RWPE2 (cell line): ENCODE measurements at regions not wholly inside any gene's neighbourhood (a gene's known extent, or its start where the extent isn't known, plus 50 kb on each side); places are given as distances from the start of the nearest gene placed in this dataset.

Experiments
- ATAC-seq: fragments of 200-7000 bp; cut with Tn5 transposase; 3 replicates; pipeline ENCODE4 v1.9.1; 2021; ENCODE audit warnings: low read depth
- DNase-seq: peaks from one replicate; pipeline ENCODE4 v3.0.0-alpha.2; 2020; ENCODE audit warnings: low spot score
- H3K27ac ChIP-seq: fragments of 450-650 bp; 2 replicates; pipeline ENCODE4 v1.5.1; 2017; ENCODE audit warnings: mild to moderate bottlenecking; ENCODE audit not compliant: poor library complexity, severe bottlenecking
- H3K27me3 ChIP-seq: fragments of 250-450 bp; sonication (Bioruptor Pico); 2 replicates; pipeline ENCODE4 v1.5.1; 2021; ENCODE audit warnings: mild to moderate bottlenecking, moderate library complexity; ENCODE audit not compliant: insufficient read depth, poor library complexity, severe bottlenecking
- H3K36me3 ChIP-seq: fragments of 250-450 bp; sonication (Bioruptor Pico); 2 replicates; pipeline ENCODE4 v1.5.1; 2020; ENCODE audit warnings: low read depth, mild to moderate bottlenecking, moderate library complexity
- H3K4me1 ChIP-seq: fragments of 250-450 bp; sonication (Bioruptor Pico); 2 replicates; pipeline ENCODE4 v1.5.1; 2021; ENCODE audit warnings: mild to moderate bottlenecking, moderate library complexity; ENCODE audit not compliant: insufficient read depth, poor library complexity, severe bottlenecking
- H3K4me3 ChIP-seq: fragments of 250-450 bp; sonication (Bioruptor Pico); 2 replicates; pipeline ENCODE4 v1.5.1; 2021; ENCODE audit warnings: mild to moderate bottlenecking, moderate library complexity; ENCODE audit not compliant: severe bottlenecking
- H3K9me3 ChIP-seq: fragments of 250-450 bp; sonication (Bioruptor Pico); 2 replicates; pipeline ENCODE4 v1.5.1; 2021; ENCODE audit warnings: mild to moderate bottlenecking, moderate library complexity; ENCODE audit not compliant: severe bottlenecking
- TF ChIP-seq, protein P1 (sequence below): fragments of 450-650 bp; IDR thresholded peaks from one replicate; pipeline ENCODE4 v1.5.1; 2017; ENCODE audit warnings: mild to moderate bottlenecking, moderate library complexity; ENCODE audit not compliant: poor library complexity, severe bottlenecking

GRCh38 chr12:118746176-118746575 is 235.2 kb upstream of the SRRM4 start:
- Histone ChIP-seq H3K27me3 (no peaks in the 10 kb centered on the region), H3K9me3 (no peaks in the 10 kb centered on the region), H3K4me3 (no peak overlapping the region), H3K36me3 (no peaks in the 10 kb centered on the region), H3K4me1 (no peaks in the 10 kb centered on the region), H3K27ac (no peak overlapping the region)
- ATAC-seq (no peak), DNase-seq (no peak)
- TF ChIP-seq, protein P1, sequence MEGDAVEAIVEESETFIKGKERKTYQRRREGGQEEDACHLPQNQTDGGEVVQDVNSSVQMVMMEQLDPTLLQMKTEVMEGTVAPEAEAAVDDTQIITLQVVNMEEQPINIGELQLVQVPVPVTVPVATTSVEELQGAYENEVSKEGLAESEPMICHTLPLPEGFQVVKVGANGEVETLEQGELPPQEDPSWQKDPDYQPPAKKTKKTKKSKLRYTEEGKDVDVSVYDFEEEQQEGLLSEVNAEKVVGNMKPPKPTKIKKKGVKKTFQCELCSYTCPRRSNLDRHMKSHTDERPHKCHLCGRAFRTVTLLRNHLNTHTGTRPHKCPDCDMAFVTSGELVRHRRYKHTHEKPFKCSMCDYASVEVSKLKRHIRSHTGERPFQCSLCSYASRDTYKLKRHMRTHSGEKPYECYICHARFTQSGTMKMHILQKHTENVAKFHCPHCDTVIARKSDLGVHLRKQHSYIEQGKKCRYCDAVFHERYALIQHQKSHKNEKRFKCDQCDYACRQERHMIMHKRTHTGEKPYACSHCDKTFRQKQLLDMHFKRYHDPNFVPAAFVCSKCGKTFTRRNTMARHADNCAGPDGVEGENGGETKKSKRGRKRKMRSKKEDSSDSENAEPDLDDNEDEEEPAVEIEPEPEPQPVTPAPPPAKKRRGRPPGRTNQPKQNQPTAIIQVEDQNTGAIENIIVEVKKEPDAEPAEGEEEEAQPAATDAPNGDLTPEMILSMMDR: no peak

DNA sequence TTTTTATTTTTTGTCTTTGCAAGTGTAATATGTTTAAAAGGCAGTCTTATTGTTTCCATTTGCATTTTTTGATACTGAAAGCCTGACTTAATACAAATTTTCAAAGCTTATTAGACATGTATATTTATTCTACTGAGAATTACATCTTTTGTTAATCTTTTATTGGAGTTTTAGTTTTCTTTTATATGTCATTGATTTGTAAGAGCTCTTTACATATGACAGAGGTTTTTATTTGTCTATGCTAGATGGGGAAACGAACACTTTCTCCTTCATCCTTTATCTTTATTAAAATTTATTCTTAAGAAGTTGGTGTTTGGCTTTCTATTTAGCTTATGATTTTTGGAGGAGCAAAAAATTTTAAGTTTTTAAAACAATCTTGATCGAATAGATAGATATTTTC is 234.4 kb upstream of the SRRM4 start:
- Histone ChIP-seq H3K36me3 (no peaks in the 10 kb centered on the region), H3K4me1 (no peaks in the 10 kb centered on the region), H3K4me3 (no peak overlapping the region), H3K27ac (no peak overlapping the region), H3K27me3 (no peaks in the 10 kb centered on the region), H3K9me3 (no peaks in the 10 kb centered on the region)
- ATAC-seq: no peak
- DNase-seq: no peak
- TF ChIP-seq, protein P1: no peak

- Histone ChIP-seq H3K9me3 (no peaks in the 10 kb centered on the region), H3K36me3 (no peaks in the 10 kb centered on the region), H3K27ac (no peak overlapping the region), H3K27me3 (no peaks in the 10 kb centered on the region), H3K4me3 (no peak overlapping the region), H3K4me1 (no peaks in the 10 kb centered on the region)
- TF ChIP-seq, protein P1: no peak
- ATAC-seq (no peak), DNase-seq (no peak)
Observed at GRCh38 chr12:118747771-118748170, 233.6 kb upstream of the SRRM4 start.

- TF ChIP-seq, protein P1: no peak
- Histone ChIP-seq H3K9me3 (no peaks in the 10 kb centered on the region), H3K36me3 (no peaks in the 10 kb centered on the region), H3K27ac (no peak overlapping the region), H3K4me3 (no peak overlapping the region), H3K27me3 (no peaks in the 10 kb centered on the region), H3K4me1 (no peaks in the 10 kb centered on the region)
- DNase-seq (no peak), ATAC-seq (no peak)
Observed at GRCh38 chr12:118748478-118749380, 232.6 kb upstream of the SRRM4 start.

- ATAC-seq: no peak
- no peaks in the 10 kb centered on the region for H3K9me3 ChIP-seq
Observed at GRCh38 chr12:118749646-118750045, 231.7 kb upstream of the SRRM4 start.

More at GRCh38 chr12:118749646-118750045, 231.7 kb upstream of the SRRM4 start:
- Histone ChIP-seq H3K4me3 (no peak overlapping the region), H3K36me3 (no peaks in the 10 kb centered on the region), H3K27me3 (no peaks in the 10 kb centered on the region), H3K4me1 (no peaks in the 10 kb centered on the region), H3K27ac (no peak overlapping the region)
- DNase-seq: no peak
- TF ChIP-seq, protein P1: no peak
